DND-41 (cell line): ENCODE measurements at regions not wholly inside any gene's neighbourhood (a gene's known extent, or its start where the extent isn't known, plus 50 kb on each side); places are given as distances from the start of the nearest gene placed in this dataset.

ENCODE experiments used
- CTCF ChIP-seq: IDR thresholded peaks from 2 replicates; pipeline ENCODE4 v1.5.1; 2012; ENCODE audit warnings: borderline replicate concordance, low read length, moderate library complexity, mild to moderate bottlenecking; ENCODE audit not compliant: poor library complexity, severe bottlenecking; ENCODE audit errors: extremely low read depth
- EZH2 ChIP-seq: IDR thresholded peaks from 3 replicates; pipeline ENCODE4 v1.6.1; 2012; ENCODE audit warnings: borderline replicate concordance, low read depth, mild to moderate bottlenecking, moderate library complexity, low read length, inconsistent platforms; ENCODE audit not compliant: severe bottlenecking

- TF ChIP-seq EZH2 (no peak), CTCF (no peak)
Measured at GRCh38 chr22:48666620-48667019, 1161.1 kb downstream of the BRD1 start.
